Mesodermal cell (in vitro differentiated cells): ENCODE measurements at regions not wholly inside any gene's neighbourhood (a gene's known extent, or its start where the extent isn't known, plus 50 kb on each side); places are given as distances from the start of the nearest gene placed in this dataset.

Experiments used
- H3K27ac ChIP-seq: 2 replicates; pipeline ENCODE4 v1.7.0; 2013; ENCODE audit warnings: mild to moderate bottlenecking, low read depth, low read length, moderate library complexity; ENCODE audit not compliant: severe bottlenecking
- H3K36me3 ChIP-seq: 2 replicates; pipeline ENCODE4 v1.7.1; 2013; ENCODE audit warnings: mild to moderate bottlenecking, low read length, moderate library complexity; ENCODE audit not compliant: control insufficient read depth, insufficient read depth
- H3K4me1 ChIP-seq: one replicate; pipeline ENCODE4 v1.7.1; 2013; ENCODE audit warnings: mild to moderate bottlenecking, low read length; ENCODE audit not compliant: insufficient read depth, control insufficient read depth, poor library complexity, severe bottlenecking
- H3K4me3 ChIP-seq: 2 replicates; pipeline ENCODE4 v1.7.0; 2013; ENCODE audit warnings: low read length, control low read depth, mild to moderate bottlenecking; ENCODE audit not compliant: insufficient read depth, poor library complexity, severe bottlenecking; ENCODE audit errors: extremely low read depth
- H3K9me3 ChIP-seq: 2 replicates; pipeline ENCODE4 v1.7.1; 2013; ENCODE audit warnings: mild to moderate bottlenecking, low read length, moderate library complexity; ENCODE audit not compliant: control insufficient read depth
- WGBS, 2 experiments: methylation state at CpG; one replicate each; pipeline ENCODE4 v1.1.5; 2013; ENCODE audit warnings: missing lambda C conversion rate in 2 of 2; ENCODE audit not compliant: insufficient coverage in 2 of 2; 5-methylcytosine and 5-hydroxymethylcytosine counted together

- WGBS, 2 experiments = no CpG with 5 or more reads among the region's 1 CpG
- Histone ChIP-seq H3K27ac (no peak overlapping the region), H3K9me3 (no peaks in the 10 kb centered on the region), H3K36me3 (no peaks in the 10 kb centered on the region), H3K4me1 (peaks cover 3% of the 10 kb centered on the region), H3K4me3 (no peak overlapping the region)
These were observed 113.2 kb upstream of the TP63 start for GRCh38 chr3:189517981-189518380.

GRCh38 chr3:189519458-189519857 lies 111.7 kb upstream of the TP63 start:
- no peaks in the 10 kb centered on the region for H3K9me3 ChIP-seq
- H3K36me3 ChIP-seq = no peaks in the 10 kb centered on the region
- no peak overlapping the region for H3K27ac ChIP-seq
- no peaks in the 10 kb centered on the region for H3K4me1 ChIP-seq
- H3K4me3 ChIP-seq = no peak overlapping the region

GRCh38 chr3:189529468-189529867 lies 101.7 kb upstream of the TP63 start:
- Histone ChIP-seq H3K4me3 (no peak overlapping the region), H3K36me3 (no peaks in the 10 kb centered on the region), H3K9me3 (no peaks in the 10 kb centered on the region), H3K27ac (no peak overlapping the region), H3K4me1 (peaks cover 6% of the 10 kb centered on the region)
- 75% methylated on average over 1 of the region's 1 CpG; no CpG with 5 or more reads in 1 of the 2 experiments for WGBS, 2 experiments

- H3K4me1 ChIP-seq = peaks cover 6% of the 10 kb centered on the region
- H3K9me3 ChIP-seq = no peaks in the 10 kb centered on the region
- H3K4me3 ChIP-seq = no peak overlapping the region
- 82 to 87% methylated on average over 2 to 3 of the region's 5 CpGs for WGBS, 2 experiments
- no peak overlapping the region for H3K27ac ChIP-seq
- H3K36me3 ChIP-seq = no peaks in the 10 kb centered on the region
These were observed 101.2 kb upstream of the TP63 start for GRCh38 chr3:189529889-189530471.

GRCh38 chr3:189530822-189531221 lies 100.4 kb upstream of the TP63 start:
- Histone ChIP-seq H3K4me3 (no peak overlapping the region), H3K36me3 (no peaks in the 10 kb centered on the region), H3K27ac (no peak overlapping the region), H3K9me3 (no peaks in the 10 kb centered on the region), H3K4me1 (peaks cover 6% of the 10 kb centered on the region)
- 79 to 83% methylated on average over 1 to 3 of the region's 4 CpGs for WGBS, 2 experiments

- WGBS, 2 experiments = 92 to 100% methylated on average over 1 to 2 of the region's 2 CpGs
- no peak overlapping the region for H3K27ac ChIP-seq
- no peaks in the 10 kb centered on the region for H3K36me3 ChIP-seq
- no peak overlapping the region for H3K4me3 ChIP-seq
- no peaks in the 10 kb centered on the region for H3K9me3 ChIP-seq
- peaks cover 6% of the 10 kb centered on the region for H3K4me1 ChIP-seq
These were observed 99.9 kb upstream of the TP63 start for GRCh38 chr3:189531271-189531670.

GRCh38 chr3:189534531-189534930 lies 96.7 kb upstream of the TP63 start:
- H3K4me1 ChIP-seq = peaks cover 6% of the 10 kb centered on the region
- 92 to 100% methylated on average over 2 of the region's 2 CpGs for WGBS, 2 experiments
- H3K27ac ChIP-seq = no peak overlapping the region

GRCh38 chr3:189537135-189537534 lies 94.1 kb upstream of the TP63 start:
- no peaks in the 10 kb centered on the region for H3K4me1 ChIP-seq
- H3K9me3 ChIP-seq = no peaks in the 10 kb centered on the region
- H3K27ac ChIP-seq = no peak overlapping the region
- no peak overlapping the region for H3K4me3 ChIP-seq
- no peaks in the 10 kb centered on the region for H3K36me3 ChIP-seq
- no CpG with 5 or more reads among the region's 1 CpG for WGBS, 2 experiments

More at GRCh38 chr3:189534531-189534930, 96.7 kb upstream of the TP63 start:
- no peaks in the 10 kb centered on the region for H3K36me3 ChIP-seq
- H3K4me3 ChIP-seq = no peak overlapping the region
- H3K9me3 ChIP-seq = no peaks in the 10 kb centered on the region

- Histone ChIP-seq H3K27ac (no peak overlapping the region), H3K36me3 (no peaks in the 10 kb centered on the region), H3K9me3 (peaks cover 14% of the 10 kb centered on the region), H3K4me3 (no peak overlapping the region), H3K4me1 (no peaks in the 10 kb centered on the region)
These were observed 83.7 kb upstream of the TP63 start for GRCh38 chr3:189547448-189547847.

- H3K4me1 ChIP-seq = no peaks in the 10 kb centered on the region
- H3K9me3 ChIP-seq = peaks cover 14% of the 10 kb centered on the region
These were observed 83.1 kb upstream of the TP63 start for GRCh38 chr3:189548053-189548452.

GRCh38 chr3:189551007-189551406 lies 80.2 kb upstream of the TP63 start:
- peaks cover 14% of the 10 kb centered on the region for H3K9me3 ChIP-seq
- no CpG with 5 or more reads among the region's 2 CpGs for WGBS, 2 experiments
- H3K36me3 ChIP-seq = no peaks in the 10 kb centered on the region
- H3K4me1 ChIP-seq = no peaks in the 10 kb centered on the region
- H3K4me3 ChIP-seq = no peak overlapping the region
- no peak overlapping the region for H3K27ac ChIP-seq

More at GRCh38 chr3:189548053-189548452, 83.1 kb upstream of the TP63 start:
- H3K4me3 ChIP-seq = no peak overlapping the region
- H3K36me3 ChIP-seq = no peaks in the 10 kb centered on the region
- no peak overlapping the region for H3K27ac ChIP-seq
